HepG2 (cell line): ENCODE measurements at regions not wholly inside any gene's neighbourhood (a gene's known extent, or its start where the extent isn't known, plus 50 kb on each side); places are given as distances from the start of the nearest gene placed in this dataset.

Source experiments
- AHDC1 ChIP-seq: sonication (generic); formaldehyde crosslinking; IDR thresholded peaks from 2 replicates; pipeline ENCODE4 v1.5.1; 2020; ENCODE audit warnings: mild to moderate bottlenecking, missing genetic modification reagents, borderline replicate concordance
- BRF2 ChIP-seq: sonication (generic); formaldehyde crosslinking; IDR thresholded peaks from 2 replicates; pipeline ENCODE4 v1.8.1; 2022; ENCODE audit warnings: mild to moderate bottlenecking, missing genetic modification reagents
- FOXJ3 ChIP-seq: sonication (generic); formaldehyde crosslinking; IDR thresholded peaks from 2 replicates; pipeline ENCODE4 v1.4.0; 2020; ENCODE audit warnings: missing genetic modification reagents, mild to moderate bottlenecking, borderline replicate concordance
- MAZ ChIP-seq, 2 experiments: sonication (generic) in 1 of 2; formaldehyde crosslinking in 1 of 2; IDR thresholded peaks; 2 replicates each; pipeline versions ENCODE4 v1.5.0 to v1.6.1; 2012 to 2020; ENCODE audit warnings: low read depth in 2 of 2, mild to moderate bottlenecking in 2 of 2, borderline replicate concordance in 1 of 2, improper control_type of control experiment in 1 of 2, low read length in 1 of 2, missing genetic modification reagents in 1 of 2, moderate library complexity in 1 of 2
- PAXIP1 ChIP-seq: sonication (generic); formaldehyde crosslinking; conservative IDR thresholded peaks from 2 replicates; pipeline ENCODE4 v1.4.0; 2020; ENCODE audit warnings: mild to moderate bottlenecking, missing genetic modification reagents, moderate library complexity
- SMARCC2 ChIP-seq: fragments of 450-650 bp; IDR thresholded peaks from 2 replicates; pipeline ENCODE4 v1.6.1; 2017; ENCODE audit warnings: antibody characterized with exemption, mild to moderate bottlenecking
- TBX3 ChIP-seq: fragments of 450-650 bp; IDR thresholded peaks from 2 replicates; pipeline ENCODE4 v1.6.1; 2017; ENCODE audit warnings: antibody characterized with exemption, mild to moderate bottlenecking, inconsistent platforms, borderline replicate concordance
- ZFAT ChIP-seq: sonication (generic); formaldehyde crosslinking; conservative IDR thresholded peaks from 2 replicates; pipeline ENCODE4 v1.8.1; 2023; ENCODE audit warnings: missing genetic modification reagents, inconsistent platforms
- ZNF264 ChIP-seq: sonication (generic); formaldehyde crosslinking; IDR thresholded peaks from 2 replicates; pipeline ENCODE4 v1.4.0; 2020; ENCODE audit warnings: missing genetic modification reagents
- ZNF496 ChIP-seq: sonication (generic); formaldehyde crosslinking; IDR thresholded peaks from 2 replicates; pipeline ENCODE4 v1.8.1; 2023; ENCODE audit warnings: mild to moderate bottlenecking, moderate library complexity, missing genetic modification reagents; ENCODE audit not compliant: insufficient replicate concordance
- ZNF503 ChIP-seq: sonication (generic); formaldehyde crosslinking; IDR thresholded peaks from 2 replicates; pipeline ENCODE4 v1.4.0; 2020; ENCODE audit warnings: missing genetic modification reagents
- ZNF724P ChIP-seq: sonication (generic); formaldehyde crosslinking; IDR thresholded peaks from 2 replicates; pipeline ENCODE4 v1.8.0; 2022; ENCODE audit warnings: missing genetic modification reagents, borderline replicate concordance
- ZNF766 ChIP-seq: sonication (generic); formaldehyde crosslinking; IDR thresholded peaks from 2 replicates; pipeline ENCODE4 v1.5.0; 2020; ENCODE audit warnings: missing genetic modification reagents, borderline replicate concordance

- TF ChIP-seq SMARCC2 = no peak
- no peak for TF ChIP-seq ZNF496 (CRISPR knock-in tag)
- TF ChIP-seq FOXJ3 (CRISPR knock-in tag) = peak; percentile 72; the same call in 1 of the 2 replicates
- no peak for TF ChIP-seq ZNF724P (CRISPR knock-in tag)
- no peak for TF ChIP-seq ZFAT (CRISPR knock-in tag)
- peak; percentile 99 for TF ChIP-seq MAZ (IDR thresholded peaks at IDR 0.05; ENCODE audit: borderline replicate concordance, low read depth, low read length)
- TF ChIP-seq MAZ (CRISPR knock-in tag; IDR thresholded peaks at IDR 0.05; ENCODE audit: low read depth) = peak; percentile 65
- TF ChIP-seq ZNF503 = 0 out of 2 replicates have a peak, but pooled peaks have one; percentile 31
- TF ChIP-seq TBX3 = no peak
- TF ChIP-seq PAXIP1 (CRISPR knock-in tag) = peak; percentile 41
- TF ChIP-seq BRF2 (CRISPR knock-in tag) = no peak
- TF ChIP-seq ZNF766 (CRISPR knock-in tag) = 0 out of 2 replicates have a peak, but pooled peaks have one; percentile 41
- TF ChIP-seq AHDC1 (CRISPR knock-in tag) = 0 out of 2 replicates have a peak, but pooled peaks have one; percentile 32
- 0 out of 2 replicates have a peak, but pooled peaks have one; percentile 53 for TF ChIP-seq ZNF264
These were observed 148.7 kb downstream of the PRL start (continued) for GRCh38 chr6:22147921-22148776.
